ENCODE measurements at regions not wholly inside any gene's neighbourhood (a gene's known extent, or its start where the extent isn't known, plus 50 kb on each side); places are given as distances from the start of the nearest gene placed in this dataset.
"Not testable (repeated sequence)": the region's sequence is repeated elsewhere in the genome, so short reads cannot be mapped to it uniquely, and the experiment has no call there.

DNA sequence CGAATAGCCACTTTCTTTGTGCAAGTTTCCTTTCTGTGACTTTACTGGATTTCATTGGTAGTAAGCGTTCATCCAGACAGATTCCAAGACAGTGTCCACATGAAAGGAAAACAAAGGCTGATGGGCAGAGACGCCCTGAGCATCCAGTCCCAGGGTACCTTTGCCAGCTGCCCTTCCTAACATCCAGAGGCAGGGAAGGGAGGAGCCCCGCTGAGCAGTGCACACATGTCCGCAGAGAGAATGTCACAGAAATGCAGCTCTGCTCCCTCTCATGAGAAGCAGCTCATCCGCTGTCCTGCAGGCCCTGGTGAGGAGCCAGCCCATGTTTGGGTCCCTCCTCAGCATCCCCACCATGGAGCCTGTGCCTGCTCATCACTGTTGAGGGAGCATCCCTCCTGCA is 197.4 kb upstream of the POTEB2 start:
- TF ChIP-seq, protein P1, sequence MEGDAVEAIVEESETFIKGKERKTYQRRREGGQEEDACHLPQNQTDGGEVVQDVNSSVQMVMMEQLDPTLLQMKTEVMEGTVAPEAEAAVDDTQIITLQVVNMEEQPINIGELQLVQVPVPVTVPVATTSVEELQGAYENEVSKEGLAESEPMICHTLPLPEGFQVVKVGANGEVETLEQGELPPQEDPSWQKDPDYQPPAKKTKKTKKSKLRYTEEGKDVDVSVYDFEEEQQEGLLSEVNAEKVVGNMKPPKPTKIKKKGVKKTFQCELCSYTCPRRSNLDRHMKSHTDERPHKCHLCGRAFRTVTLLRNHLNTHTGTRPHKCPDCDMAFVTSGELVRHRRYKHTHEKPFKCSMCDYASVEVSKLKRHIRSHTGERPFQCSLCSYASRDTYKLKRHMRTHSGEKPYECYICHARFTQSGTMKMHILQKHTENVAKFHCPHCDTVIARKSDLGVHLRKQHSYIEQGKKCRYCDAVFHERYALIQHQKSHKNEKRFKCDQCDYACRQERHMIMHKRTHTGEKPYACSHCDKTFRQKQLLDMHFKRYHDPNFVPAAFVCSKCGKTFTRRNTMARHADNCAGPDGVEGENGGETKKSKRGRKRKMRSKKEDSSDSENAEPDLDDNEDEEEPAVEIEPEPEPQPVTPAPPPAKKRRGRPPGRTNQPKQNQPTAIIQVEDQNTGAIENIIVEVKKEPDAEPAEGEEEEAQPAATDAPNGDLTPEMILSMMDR (IDR thresholded peaks at IDR 0.05) = not testable (repeated sequence)
- TF ChIP-seq POLR2A (IDR thresholded peaks at IDR 0.05) = not testable (repeated sequence)
